OCI-LY1 (cell line): ENCODE measurements at regions not wholly inside any gene's neighbourhood (a gene's known extent, or its start where the extent isn't known, plus 50 kb on each side); places are given as distances from the start of the nearest gene placed in this dataset.

ENCODE experiments used
- H2AFZ ChIP-seq: fragments of 200-600 bp; sonication (generic), shearing (Covaris generic); 2 replicates; pipeline ENCODE4 v1.6.0; 2014; ENCODE audit warnings: antibody characterized with exemption, mild to moderate bottlenecking, low read length
- H3F3A ChIP-seq: fragments of 200-600 bp; sonication (generic), shearing (Covaris generic); 2 replicates; pipeline ENCODE4 v1.6.0; 2014; ENCODE audit warnings: mild to moderate bottlenecking, antibody characterized with exemption, low read length, moderate library complexity; ENCODE audit not compliant: insufficient read depth
- H3K27ac ChIP-seq: fragments of 200-600 bp; sonication (generic); 2 replicates; pipeline ENCODE4 v1.5.1; 2014; ENCODE audit warnings: low read length, mixed run types, mild to moderate bottlenecking, low read depth; ENCODE audit not compliant: poor library complexity, severe bottlenecking
- H3K27me3 ChIP-seq: fragments of 200-600 bp; sonication (generic); 2 replicates; pipeline ENCODE4 v1.6.0; 2014; ENCODE audit warnings: antibody characterized with exemption, mild to moderate bottlenecking, low read length, moderate library complexity; ENCODE audit not compliant: insufficient read depth
- H3K36me3 ChIP-seq: fragments of 200-600 bp; sonication (generic); 2 replicates; pipeline ENCODE4 v1.6.1; 2014; ENCODE audit warnings: mild to moderate bottlenecking, antibody characterized with exemption, low read length, moderate library complexity, mixed read lengths; ENCODE audit not compliant: insufficient read depth
- H3K4me1 ChIP-seq: fragments of 200-600 bp; sonication (generic); 2 replicates; pipeline ENCODE4 v1.5.1; 2014; ENCODE audit warnings: mild to moderate bottlenecking, low read length, moderate library complexity; ENCODE audit not compliant: insufficient read depth, severe bottlenecking
- H3K4me2 ChIP-seq: fragments of 200-600 bp; sonication (generic), shearing (Covaris generic); 2 replicates; pipeline ENCODE4 v1.6.1; 2014; ENCODE audit warnings: low read length
- H3K4me3 ChIP-seq: fragments of 200-600 bp; sonication (generic); 2 replicates; pipeline ENCODE4 v1.5.1; 2014; ENCODE audit warnings: low read length, low read depth, mild to moderate bottlenecking, mixed read lengths; ENCODE audit not compliant: poor library complexity, severe bottlenecking
- H3K79me2 ChIP-seq: fragments of 200-600 bp; shearing (Covaris generic); 2 replicates; pipeline ENCODE4 v1.6.1; 2016; ENCODE audit warnings: mixed run types, low read length, mixed read lengths; ENCODE audit not compliant: insufficient read depth
- H3K9ac ChIP-seq: fragments of 200-600 bp; sonication (generic), shearing (Covaris generic); 2 replicates; pipeline ENCODE4 v1.6.1; 2014; ENCODE audit warnings: mild to moderate bottlenecking, low read length, mixed read lengths
- H3K9me2 ChIP-seq: fragments of 200-600 bp; sonication (generic), shearing (Covaris generic); 2 replicates; pipeline ENCODE4 v1.6.1; 2014; ENCODE audit warnings: low read depth, mild to moderate bottlenecking, low read length, mixed read lengths
- H3K9me3 ChIP-seq: fragments of 200-600 bp; shearing (Covaris generic); 2 replicates; pipeline ENCODE4 v1.6.1; 2014; ENCODE audit warnings: low read length, mixed read lengths
- H4K20me1 ChIP-seq: fragments of 200-600 bp; sonication (generic), shearing (Covaris generic); 2 replicates; pipeline ENCODE4 v1.6.0; 2016; ENCODE audit warnings: mild to moderate bottlenecking, low read length; ENCODE audit not compliant: insufficient read depth
- EZH2 ChIP-seq: fragments of 200-600 bp; sonication (generic), shearing (Covaris generic); IDR thresholded peaks from 2 replicates; pipeline ENCODE4 v1.8.0; 2017; ENCODE audit warnings: borderline replicate concordance, mixed run types, mild to moderate bottlenecking, antibody characterized with exemption, low read length, moderate library complexity, mixed read lengths
- TF ChIP-seq, protein P1 (sequence below): fragments of 200-600 bp; sonication (generic), shearing (Covaris generic); IDR thresholded peaks from 2 replicates; pipeline ENCODE4 v1.5.1; 2017; ENCODE audit warnings: mild to moderate bottlenecking, antibody characterized with exemption, low read length, moderate library complexity, mixed read lengths

- H3K4me3 ChIP-seq, result no peak overlapping the region
- H3K27me3 ChIP-seq, result no peaks in the 10 kb centered on the region
- no peaks in the 10 kb centered on the region for H3F3A ChIP-seq
- no peaks in the 10 kb centered on the region for H3K36me3 ChIP-seq
- no peaks in the 10 kb centered on the region for H3K9me2 ChIP-seq
- no peak overlapping the region for H2AFZ ChIP-seq
- H4K20me1 ChIP-seq, result no peaks in the 10 kb centered on the region
- TF ChIP-seq, protein P1, sequence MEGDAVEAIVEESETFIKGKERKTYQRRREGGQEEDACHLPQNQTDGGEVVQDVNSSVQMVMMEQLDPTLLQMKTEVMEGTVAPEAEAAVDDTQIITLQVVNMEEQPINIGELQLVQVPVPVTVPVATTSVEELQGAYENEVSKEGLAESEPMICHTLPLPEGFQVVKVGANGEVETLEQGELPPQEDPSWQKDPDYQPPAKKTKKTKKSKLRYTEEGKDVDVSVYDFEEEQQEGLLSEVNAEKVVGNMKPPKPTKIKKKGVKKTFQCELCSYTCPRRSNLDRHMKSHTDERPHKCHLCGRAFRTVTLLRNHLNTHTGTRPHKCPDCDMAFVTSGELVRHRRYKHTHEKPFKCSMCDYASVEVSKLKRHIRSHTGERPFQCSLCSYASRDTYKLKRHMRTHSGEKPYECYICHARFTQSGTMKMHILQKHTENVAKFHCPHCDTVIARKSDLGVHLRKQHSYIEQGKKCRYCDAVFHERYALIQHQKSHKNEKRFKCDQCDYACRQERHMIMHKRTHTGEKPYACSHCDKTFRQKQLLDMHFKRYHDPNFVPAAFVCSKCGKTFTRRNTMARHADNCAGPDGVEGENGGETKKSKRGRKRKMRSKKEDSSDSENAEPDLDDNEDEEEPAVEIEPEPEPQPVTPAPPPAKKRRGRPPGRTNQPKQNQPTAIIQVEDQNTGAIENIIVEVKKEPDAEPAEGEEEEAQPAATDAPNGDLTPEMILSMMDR, result no peak
- no peak for TF ChIP-seq EZH2
- no peaks in the 10 kb centered on the region for H3K79me2 ChIP-seq
- no peaks in the 10 kb centered on the region for H3K9me3 ChIP-seq
- no peaks in the 10 kb centered on the region for H3K4me1 ChIP-seq
- no peak overlapping the region for H3K27ac ChIP-seq
- no peak overlapping the region for H3K9ac ChIP-seq
- H3K4me2 ChIP-seq, result no peak overlapping the region
Measured at GRCh38 chr3:159080256-159080655, 278.4 kb downstream of the MFSD1 start.

DNA sequence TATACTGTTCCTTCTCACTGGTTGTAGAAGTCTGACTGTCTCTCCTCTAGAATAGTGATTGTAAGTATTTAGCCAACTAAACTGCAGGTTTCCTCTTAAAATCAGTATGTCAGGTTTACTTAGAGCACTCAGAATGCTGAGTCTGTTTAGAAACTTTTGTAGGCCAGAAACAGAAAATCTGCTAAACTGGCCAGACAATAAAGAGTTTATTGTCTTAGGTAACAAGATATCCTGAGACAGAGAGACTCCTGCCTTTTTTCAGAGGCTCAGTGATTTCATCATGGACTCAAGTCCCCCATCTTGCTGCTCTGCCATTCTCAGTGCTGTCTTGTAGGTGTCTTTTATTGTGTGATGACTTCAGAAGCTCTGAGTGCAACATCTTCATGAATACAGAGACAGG, 279.0 kb downstream of the MFSD1 start:
- H3K4me2 ChIP-seq, result no peak overlapping the region
- no peak overlapping the region for H3K9ac ChIP-seq
- H3K4me3 ChIP-seq, result no peak overlapping the region
- no peaks in the 10 kb centered on the region for H4K20me1 ChIP-seq
- no peaks in the 10 kb centered on the region for H3K4me1 ChIP-seq
- H3K36me3 ChIP-seq, result no peaks in the 10 kb centered on the region
- H3K27me3 ChIP-seq, result no peaks in the 10 kb centered on the region
- no peak overlapping the region for H3K27ac ChIP-seq
- H3K9me2 ChIP-seq, result no peaks in the 10 kb centered on the region
- H3F3A ChIP-seq, result no peaks in the 10 kb centered on the region
- H3K79me2 ChIP-seq, result no peaks in the 10 kb centered on the region
- TF ChIP-seq, protein P1, result no peak
- no peak for TF ChIP-seq EZH2
- no peaks in the 10 kb centered on the region for H3K9me3 ChIP-seq
- no peak overlapping the region for H2AFZ ChIP-seq

GRCh38 chr3:159082519-159082918, 280.7 kb downstream of the MFSD1 start:
- Histone ChIP-seq H3K4me2 (no peak overlapping the region), H3K4me1 (no peaks in the 10 kb centered on the region), H3K9me2 (no peaks in the 10 kb centered on the region)

More at GRCh38 chr3:159082519-159082918, 280.7 kb downstream of the MFSD1 start:
- Histone ChIP-seq H3K9me3 (no peaks in the 10 kb centered on the region), H3K9ac (no peak overlapping the region), H3K79me2 (no peaks in the 10 kb centered on the region), H3K27me3 (no peaks in the 10 kb centered on the region), H2AFZ (no peak overlapping the region), H4K20me1 (no peaks in the 10 kb centered on the region), H3K4me3 (no peak overlapping the region), H3F3A (no peaks in the 10 kb centered on the region), H3K27ac (no peak overlapping the region), H3K36me3 (no peaks in the 10 kb centered on the region)
- no peak for TF ChIP-seq EZH2
- TF ChIP-seq, protein P1, result no peak
